Adrenal gland (tissue), 5 donors: ENCODE measurements at regions not wholly inside any gene's neighbourhood (a gene's known extent, or its start where the extent isn't known, plus 50 kb on each side); places are given as distances from the start of the nearest gene placed in this dataset.

Experiments
- POLR2A ChIP-seq, 2 donors: fragments of 450-650 bp; IDR thresholded peaks; one replicate each; pipeline ENCODE4 v1.6.1; 2017; ENCODE audit warnings: antibody characterized with exemption in 2 of 2, mild to moderate bottlenecking in 2 of 2, moderate library complexity in 1 of 2
- TF ChIP-seq, protein P1 (sequence below), 6 experiments: fragments of 450-650 bp in 4 of 6; fragments of 200-600 bp in 2 of 6; sonication (generic) in 1 of 6; IDR thresholded peaks; 1 replicate in 5 of 6; 2 replicates in 1 of 6; pipeline versions ENCODE4 v1.5.1 to v1.8.0; 2016 to 2021; ENCODE audit warnings: antibody characterized with exemption in 6 of 6, mild to moderate bottlenecking in 2 of 6, moderate library complexity in 1 of 6
- donor health status: DM: no; HTN: no; CAD: no.

DNA sequence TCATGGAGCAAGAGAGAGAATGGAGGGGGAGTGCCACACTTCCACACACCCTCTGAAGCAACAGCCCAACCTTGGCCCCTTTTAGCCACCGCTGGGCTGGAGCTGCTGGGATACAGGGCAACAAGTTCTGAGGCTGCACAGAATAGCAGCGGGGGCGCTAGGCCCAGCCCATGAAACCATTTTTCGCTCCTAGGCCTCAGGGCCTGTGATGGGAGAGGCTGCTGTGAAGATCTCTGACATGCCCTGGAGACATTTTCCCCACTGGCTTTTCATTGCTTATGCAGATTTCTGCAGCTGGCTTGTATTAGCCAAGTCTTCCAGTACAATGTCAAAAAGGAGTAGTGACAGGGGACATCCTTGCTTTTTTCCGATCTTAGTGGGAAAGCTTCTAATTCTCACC is 202.3 kb upstream of the B3GALT2 start:
- TF ChIP-seq, protein P1, sequence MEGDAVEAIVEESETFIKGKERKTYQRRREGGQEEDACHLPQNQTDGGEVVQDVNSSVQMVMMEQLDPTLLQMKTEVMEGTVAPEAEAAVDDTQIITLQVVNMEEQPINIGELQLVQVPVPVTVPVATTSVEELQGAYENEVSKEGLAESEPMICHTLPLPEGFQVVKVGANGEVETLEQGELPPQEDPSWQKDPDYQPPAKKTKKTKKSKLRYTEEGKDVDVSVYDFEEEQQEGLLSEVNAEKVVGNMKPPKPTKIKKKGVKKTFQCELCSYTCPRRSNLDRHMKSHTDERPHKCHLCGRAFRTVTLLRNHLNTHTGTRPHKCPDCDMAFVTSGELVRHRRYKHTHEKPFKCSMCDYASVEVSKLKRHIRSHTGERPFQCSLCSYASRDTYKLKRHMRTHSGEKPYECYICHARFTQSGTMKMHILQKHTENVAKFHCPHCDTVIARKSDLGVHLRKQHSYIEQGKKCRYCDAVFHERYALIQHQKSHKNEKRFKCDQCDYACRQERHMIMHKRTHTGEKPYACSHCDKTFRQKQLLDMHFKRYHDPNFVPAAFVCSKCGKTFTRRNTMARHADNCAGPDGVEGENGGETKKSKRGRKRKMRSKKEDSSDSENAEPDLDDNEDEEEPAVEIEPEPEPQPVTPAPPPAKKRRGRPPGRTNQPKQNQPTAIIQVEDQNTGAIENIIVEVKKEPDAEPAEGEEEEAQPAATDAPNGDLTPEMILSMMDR (IDR thresholded peaks at IDR 0.05): no peak
- no peak for TF ChIP-seq POLR2A (IDR thresholded peaks at IDR 0.05)
